Gastrocnemius medialis (tissue), 4 donors: ENCODE measurements at regions not wholly inside any gene's neighbourhood (a gene's known extent, or its start where the extent isn't known, plus 50 kb on each side); places are given as distances from the start of the nearest gene placed in this dataset.

Experiments used
- ATAC-seq, 2 donors: fragments of 150-250 bp; one replicate each; pipeline ENCODE4 v1.9.1; 2016
- DNase-seq, 2 donors: peaks; one replicate each; pipeline ENCODE4 v3.0.0-alpha.2; 2019
- H3K27ac ChIP-seq, 4 donors: fragments of 200-600 bp; sonication (generic); 1 replicate in 1 of 4; 2 replicates in 3 of 4; pipeline ENCODE4 v1.5.1; 2016 to 2018; ENCODE audit warnings: mild to moderate bottlenecking in 2 of 4, moderate library complexity in 1 of 4
- H3K27me3 ChIP-seq, 3 donors: fragments of 200-600 bp; sonication (generic) in 2 of 3; 1 replicate in 1 of 3; 2 replicates in 2 of 3; pipeline versions ENCODE4 v1.5.1 to v1.6.0; 2016 to 2019; ENCODE audit warnings: mild to moderate bottlenecking in 1 of 3, moderate library complexity in 1 of 3
- H3K36me3 ChIP-seq, 2 donors: fragments of 200-600 bp; sonication (generic) in 1 of 2; one replicate each; pipeline ENCODE4 v1.5.1; 2017 to 2018
- H3K4me1 ChIP-seq, 2 donors: fragments of 200-600 bp; sonication (generic) in 1 of 2; one replicate each; pipeline ENCODE4 v1.5.1; 2016 to 2017; ENCODE audit warnings: mild to moderate bottlenecking in 2 of 2
- H3K4me3 ChIP-seq, 4 donors: fragments of 200-600 bp; sonication (generic) in 3 of 4; 1 replicate in 1 of 4; 2 replicates in 3 of 4; pipeline ENCODE4 v1.5.1; 2016 to 2019; ENCODE audit warnings: mild to moderate bottlenecking in 2 of 4
- H3K9me3 ChIP-seq, 3 donors: fragments of 200-600 bp; sonication (generic) in 2 of 3; 1 replicate in 1 of 3; 2 replicates in 2 of 3; pipeline ENCODE4 v1.5.1; 2016 to 2019
- CTCF ChIP-seq, 5 experiments: fragments of 450-650 bp in 3 of 5; fragments of 200-600 bp in 2 of 5; sonication (generic) in 2 of 5; IDR thresholded peaks in 4 of 5; conservative IDR thresholded peaks in 1 of 5; 1 replicate in 4 of 5; 2 replicates in 1 of 5; pipeline ENCODE4 v1.5.1; 2016 to 2019; ENCODE audit warnings: antibody characterized with exemption in 5 of 5, mild to moderate bottlenecking in 3 of 5, moderate library complexity in 3 of 5
- POLR2A ChIP-seq, 2 donors: fragments of 450-650 bp; IDR thresholded peaks; one replicate each; pipeline ENCODE4 v1.6.1; 2017; ENCODE audit warnings: antibody characterized with exemption in 2 of 2, mild to moderate bottlenecking in 2 of 2, moderate library complexity in 2 of 2
- in situ Hi-C, 4 donors: fragments of 200-750 bp; cut with MboI; loops; one replicate each; pipeline versions ENCODE4 v1.15.0 to v1.8.0; 2017; ENCODE audit warnings: low sequenced_read_pairs in 4 of 4
- intact Hi-C: fragments of 100-400 bp; cut with DNase I; formaldehyde crosslinking; loops from one replicate; pipeline ENCODE4 v1.15.1; 2023; ENCODE audit warnings: low total_unique reads

- Histone ChIP-seq H3K4me1 (no peaks in the 10 kb centered on the region), H3K27me3 (no peaks in the 10 kb centered on the region), H3K36me3 (no peaks in the 10 kb centered on the region), H3K9me3 (no peaks in the 10 kb centered on the region), H3K27ac (no peak overlapping the region), H3K4me3 (no peak overlapping the region)
- no peak for TF ChIP-seq POLR2A (IDR thresholded peaks at IDR 0.05)
- in situ Hi-C loops (no loop called here), intact Hi-C loops (no loop called here)
- DNase-seq (no peak), ATAC-seq (no peak)
These were observed 56.7 kb upstream of the SEMA3A start for GRCh38 chr7:84251277-84251781.

- in situ Hi-C loops = no loop called here
- no peaks in the 10 kb centered on the region for H3K9me3 ChIP-seq
- no peaks in the 10 kb centered on the region for H3K4me1 ChIP-seq
- no peaks in the 10 kb centered on the region for H3K27me3 ChIP-seq
- H3K27ac ChIP-seq = no peak overlapping the region
- ATAC-seq = no peak
- DNase-seq = no peak
- H3K36me3 ChIP-seq = no peaks in the 10 kb centered on the region
- TF ChIP-seq POLR2A (IDR thresholded peaks at IDR 0.05) = no peak
- TF ChIP-seq CTCF (IDR thresholded peaks at IDR 0.05 in 4 of 5, conservative IDR thresholded peaks at IDR 0.05 in 1 of 5) = no peak
- H3K4me3 ChIP-seq = no peak overlapping the region
- intact Hi-C loops = no loop called here
These were observed 55.9 kb upstream of the SEMA3A start for GRCh38 chr7:84250452-84250851.

GRCh38 chr7:84249656-84250055 is 55.1 kb upstream of the SEMA3A start:
- Histone ChIP-seq H3K27me3 (no peaks in the 10 kb centered on the region), H3K4me1 (no peaks in the 10 kb centered on the region), H3K4me3 (no peak overlapping the region), H3K36me3 (no peaks in the 10 kb centered on the region), H3K27ac (no peak overlapping the region), H3K9me3 (no peaks in the 10 kb centered on the region)
- ATAC-seq = no peak
- in situ Hi-C loops (no loop called here), intact Hi-C loops (no loop called here)
- TF ChIP-seq POLR2A (IDR thresholded peaks at IDR 0.05) (no peak), CTCF (IDR thresholded peaks at IDR 0.05 in 4 of 5, conservative IDR thresholded peaks at IDR 0.05 in 1 of 5) (no peak)
- DNase-seq = no peak

- DNase-seq (no peak), ATAC-seq (no peak)
- in situ Hi-C loops = no loop called here
- Histone ChIP-seq H3K36me3 (no peaks in the 10 kb centered on the region), H3K27ac (no peak overlapping the region), H3K4me3 (no peak overlapping the region), H3K4me1 (no peaks in the 10 kb centered on the region), H3K9me3 (no peaks in the 10 kb centered on the region), H3K27me3 (no peaks in the 10 kb centered on the region)
- intact Hi-C loops = no loop called here
- TF ChIP-seq POLR2A (IDR thresholded peaks at IDR 0.05) (no peak), CTCF (IDR thresholded peaks at IDR 0.05 in 4 of 5, conservative IDR thresholded peaks at IDR 0.05 in 1 of 5) (no peak)
These were observed 54.3 kb upstream of the SEMA3A start for GRCh38 chr7:84248843-84249242.

- H3K4me3 ChIP-seq = no peak overlapping the region
- no peak for TF ChIP-seq POLR2A (IDR thresholded peaks at IDR 0.05)
- TF ChIP-seq CTCF (IDR thresholded peaks at IDR 0.05 in 4 of 5, conservative IDR thresholded peaks at IDR 0.05 in 1 of 5) = no peak
- no peak for DNase-seq
- ATAC-seq = no peak
- no peaks in the 10 kb centered on the region for H3K9me3 ChIP-seq
- no peaks in the 10 kb centered on the region for H3K36me3 ChIP-seq
- H3K27me3 ChIP-seq = no peaks in the 10 kb centered on the region
- intact Hi-C loops = no loop called here
- in situ Hi-C loops = no loop called here
- no peak overlapping the region for H3K27ac ChIP-seq
- no peaks in the 10 kb centered on the region for H3K4me1 ChIP-seq
These were observed 53.7 kb upstream of the SEMA3A start for GRCh38 chr7:84248267-84248666.
